ENCODE measurements at regions not wholly inside any gene's neighbourhood (a gene's known extent, or its start where the extent isn't known, plus 50 kb on each side); places are given as distances from the start of the nearest gene placed in this dataset.

DNA sequence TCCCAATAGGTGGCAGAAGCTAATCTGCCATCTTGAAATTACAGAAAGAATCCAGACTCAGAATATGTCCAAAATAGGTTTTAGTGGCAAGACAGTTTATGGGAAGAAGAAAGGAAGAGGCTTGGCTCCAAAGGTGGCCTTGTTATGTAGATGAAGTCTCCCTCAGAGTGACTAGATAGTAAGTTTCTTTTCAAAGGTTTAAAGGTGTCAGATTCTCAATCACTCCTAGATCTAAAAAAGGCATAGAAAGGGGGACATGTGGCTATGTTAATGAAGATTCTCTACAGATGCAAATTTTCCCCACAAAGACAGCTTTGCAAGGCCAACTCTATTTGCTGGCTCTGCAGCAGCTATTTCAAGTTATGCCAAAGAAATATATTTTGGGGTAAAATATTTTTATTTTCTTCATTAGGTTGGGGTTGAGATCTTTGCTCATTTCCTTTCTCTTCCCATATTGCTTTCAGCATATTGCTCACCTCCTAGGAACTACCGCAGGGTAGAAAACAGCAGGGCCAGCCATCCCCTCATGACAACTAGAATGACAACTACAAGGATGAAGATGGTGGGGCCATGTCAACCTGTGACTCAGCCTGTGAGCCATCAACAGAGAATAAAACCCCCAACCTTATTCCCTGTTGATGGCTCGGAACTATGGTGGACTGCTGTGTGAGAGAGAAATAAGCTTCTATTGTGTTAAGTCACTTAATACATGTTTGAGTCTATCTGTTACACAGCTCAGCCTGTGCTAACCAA lies 274.0 kb upstream of the GALNT17 start:
- no peaks in the 10 kb centered on the region for H3K27me3 ChIP-seq
- H3K36me3 ChIP-seq (ENCODE audit: low read depth, missing control alignments), result no peaks in the 10 kb centered on the region
- no peaks in the 10 kb centered on the region for H3K9me3 ChIP-seq
- intact Hi-C loops (cut with DNase I; ENCODE audit: low total_unique reads), result loop anchor here (10.0 kb wide), 1 partner anchor 877 kb away; no protein-coding TSS in a partner anchor
- TF ChIP-seq POLR2A (IDR thresholded peaks at IDR 0.05), result no peak
- TF ChIP-seq, protein P1, sequence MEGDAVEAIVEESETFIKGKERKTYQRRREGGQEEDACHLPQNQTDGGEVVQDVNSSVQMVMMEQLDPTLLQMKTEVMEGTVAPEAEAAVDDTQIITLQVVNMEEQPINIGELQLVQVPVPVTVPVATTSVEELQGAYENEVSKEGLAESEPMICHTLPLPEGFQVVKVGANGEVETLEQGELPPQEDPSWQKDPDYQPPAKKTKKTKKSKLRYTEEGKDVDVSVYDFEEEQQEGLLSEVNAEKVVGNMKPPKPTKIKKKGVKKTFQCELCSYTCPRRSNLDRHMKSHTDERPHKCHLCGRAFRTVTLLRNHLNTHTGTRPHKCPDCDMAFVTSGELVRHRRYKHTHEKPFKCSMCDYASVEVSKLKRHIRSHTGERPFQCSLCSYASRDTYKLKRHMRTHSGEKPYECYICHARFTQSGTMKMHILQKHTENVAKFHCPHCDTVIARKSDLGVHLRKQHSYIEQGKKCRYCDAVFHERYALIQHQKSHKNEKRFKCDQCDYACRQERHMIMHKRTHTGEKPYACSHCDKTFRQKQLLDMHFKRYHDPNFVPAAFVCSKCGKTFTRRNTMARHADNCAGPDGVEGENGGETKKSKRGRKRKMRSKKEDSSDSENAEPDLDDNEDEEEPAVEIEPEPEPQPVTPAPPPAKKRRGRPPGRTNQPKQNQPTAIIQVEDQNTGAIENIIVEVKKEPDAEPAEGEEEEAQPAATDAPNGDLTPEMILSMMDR (IDR thresholded peaks at IDR 0.05), result no peak
- no peak overlapping the region for H3K27ac ChIP-seq
- 91 to 93% methylated on average over 2 of the region's 2 CpGs for WGBS, 2 donors
- H3K4me1 ChIP-seq, result no peaks in the 10 kb centered on the region
- no peak overlapping the region for H3K4me3 ChIP-seq
- DNase-seq, result no peak

DNA sequence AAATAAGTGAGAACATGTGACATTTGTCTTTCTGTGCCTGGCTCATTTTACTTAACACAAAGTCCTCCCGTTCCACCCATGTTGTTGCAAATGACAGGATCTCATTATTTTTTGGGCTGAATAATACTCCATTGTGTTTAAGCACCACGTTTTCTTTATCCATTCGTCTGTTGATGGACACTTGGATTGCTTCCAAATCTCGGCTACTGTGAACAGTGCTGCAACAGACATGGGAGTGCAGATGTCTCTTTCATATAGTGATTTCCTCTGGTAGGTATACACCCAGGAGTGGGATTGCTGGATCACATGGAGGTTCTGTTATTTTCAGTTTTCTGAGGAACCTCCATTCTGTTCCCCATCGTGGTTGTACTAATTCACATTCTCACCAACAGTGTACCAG lies 264.4 kb upstream of the GALNT17 start:
- Histone ChIP-seq H3K36me3 (ENCODE audit: low read depth, missing control alignments) (no peaks in the 10 kb centered on the region), H3K27me3 (no peaks in the 10 kb centered on the region), H3K4me3 (no peak overlapping the region), H3K9me3 (no peaks in the 10 kb centered on the region), H3K4me1 (no peaks in the 10 kb centered on the region), H3K27ac (no peak overlapping the region)
- TF ChIP-seq POLR2A (IDR thresholded peaks at IDR 0.05), result no peak
- TF ChIP-seq, protein P1 (IDR thresholded peaks at IDR 0.05), result no peak
- DNase-seq, result no peak
- 47 to 53% methylated on average over 5 of the region's 5 CpGs for WGBS, 2 donors
- intact Hi-C loops (cut with DNase I; ENCODE audit: low total_unique reads), result no loop called here

DNA sequence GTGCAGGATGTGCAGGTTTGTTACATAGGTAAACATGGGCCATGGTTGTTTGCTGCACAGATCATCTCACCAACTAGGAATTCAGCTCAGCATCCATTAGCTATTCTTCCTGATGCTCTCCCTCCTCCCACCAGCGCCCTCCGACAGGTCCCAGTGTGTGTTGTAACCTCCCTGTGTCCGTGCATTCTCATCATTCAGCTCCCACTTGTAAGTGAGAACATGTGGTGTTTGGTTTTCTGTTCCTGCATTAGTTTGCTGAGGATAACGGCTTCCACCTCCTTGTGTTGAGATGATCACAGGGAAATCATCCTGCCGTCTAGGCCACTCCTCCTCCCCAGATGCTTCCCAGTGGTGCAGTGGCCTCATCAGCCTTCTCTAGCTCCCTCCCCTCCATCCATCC lies 261.6 kb upstream of the GALNT17 start:
- 58 to 61% methylated on average over 5 of the region's 5 CpGs for WGBS, 2 donors
- TF ChIP-seq, protein P1 (IDR thresholded peaks at IDR 0.05), result no peak
- TF ChIP-seq POLR2A (IDR thresholded peaks at IDR 0.05), result no peak
- Histone ChIP-seq H3K4me3 (no peak overlapping the region), H3K9me3 (no peaks in the 10 kb centered on the region), H3K36me3 (ENCODE audit: low read depth, missing control alignments) (no peaks in the 10 kb centered on the region), H3K27ac (no peak overlapping the region), H3K4me1 (no peaks in the 10 kb centered on the region), H3K27me3 (no peaks in the 10 kb centered on the region)
- intact Hi-C loops (cut with DNase I; ENCODE audit: low total_unique reads), result no loop called here
- no peak for DNase-seq

DNA sequence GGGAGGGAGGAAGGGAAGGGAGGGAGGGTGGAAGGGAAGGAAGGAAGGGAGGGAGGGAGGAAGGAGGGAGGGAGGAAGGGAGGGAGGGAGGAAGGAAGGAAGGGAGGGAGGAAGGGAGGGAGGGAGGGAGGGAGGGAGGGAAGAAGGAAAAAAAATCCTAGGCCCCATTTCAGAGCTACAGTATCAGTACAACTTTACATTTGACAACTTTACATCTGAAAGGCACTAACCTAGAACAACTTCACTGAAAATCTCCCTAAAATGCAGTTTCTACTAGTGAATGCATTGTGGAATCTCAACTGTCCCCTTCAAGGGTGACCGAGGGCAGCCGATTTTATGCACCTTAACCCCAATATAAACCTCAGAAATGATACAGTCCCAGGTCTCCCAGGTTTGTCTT lies 259.8 kb upstream of the GALNT17 start:
- intact Hi-C loops (cut with DNase I; ENCODE audit: low total_unique reads), result no loop called here
- Histone ChIP-seq H3K27me3 (no peaks in the 10 kb centered on the region), H3K4me3 (no peak overlapping the region), H3K27ac (no peak overlapping the region), H3K9me3 (no peaks in the 10 kb centered on the region), H3K4me1 (no peaks in the 10 kb centered on the region), H3K36me3 (ENCODE audit: low read depth, missing control alignments) (no peaks in the 10 kb centered on the region)
- WGBS, 2 donors, result 47 to 48% methylated on average over 2 of the region's 2 CpGs
- TF ChIP-seq POLR2A (IDR thresholded peaks at IDR 0.05), result no peak
- TF ChIP-seq, protein P1 (IDR thresholded peaks at IDR 0.05), result no peak
- no peak for DNase-seq
